Spleen (tissue), 11 donors: ENCODE measurements at regions not wholly inside any gene's neighbourhood (a gene's known extent, or its start where the extent isn't known, plus 50 kb on each side); places are given as distances from the start of the nearest gene placed in this dataset.
"Not testable (repeated sequence)": the region's sequence is repeated elsewhere in the genome, so short reads cannot be mapped to it uniquely, and the experiment has no call there.

Experiments used
- DNase-seq: peaks from one replicate; pipeline ENCODE4 v3.0.0-alpha.2; 2020
- H3K27ac ChIP-seq, 8 donors: fragments of 200-600 bp; sonication (generic) in 7 of 8; 1 replicate in 4 of 8; 2 replicates in 4 of 8; pipeline versions ENCODE4 v1.5.0 to v1.8.0; 2016 to 2021; ENCODE audit warnings: inconsistent platforms in 4 of 8, mild to moderate bottlenecking in 4 of 8, moderate library complexity in 1 of 8
- H3K27me3 ChIP-seq, 7 donors: fragments of 200-600 bp; sonication (generic) in 6 of 7; replicated peaks in 1 of 7; 1 replicate in 4 of 7; 2 replicates in 3 of 7; pipeline versions ENCODE4 v1.5.0 to v1.8.0; 2016 to 2021; ENCODE audit warnings: inconsistent platforms in 3 of 7, mild to moderate bottlenecking in 1 of 7
- H3K36me3 ChIP-seq, 6 donors: fragments of 200-600 bp; sonication (generic) in 5 of 6; 1 replicate in 4 of 6; 2 replicates in 2 of 6; pipeline versions ENCODE4 v1.5.0 to v1.8.0; 2016 to 2021; ENCODE audit warnings: inconsistent platforms in 2 of 6
- H3K4me1 ChIP-seq, 6 donors: fragments of 200-600 bp; sonication (generic) in 5 of 6; 1 replicate in 3 of 6; 2 replicates in 3 of 6; pipeline versions ENCODE4 v1.5.0 to v1.8.0; 2016 to 2021; ENCODE audit warnings: inconsistent platforms in 3 of 6
- H3K4me3 ChIP-seq, 8 donors: fragments of 200-600 bp; sonication (generic) in 7 of 8; 1 replicate in 4 of 8; 2 replicates in 4 of 8; pipeline versions ENCODE4 v1.5.0 to v1.8.0; 2016 to 2021; ENCODE audit warnings: inconsistent platforms in 4 of 8, mild to moderate bottlenecking in 4 of 8, moderate library complexity in 2 of 8
- H3K9me3 ChIP-seq, 8 donors: fragments of 200-600 bp; sonication (generic) in 7 of 8; 1 replicate in 4 of 8; 2 replicates in 4 of 8; pipeline versions ENCODE4 v1.5.0 to v1.8.0; 2016 to 2021; ENCODE audit warnings: inconsistent platforms in 4 of 8
- CTCF ChIP-seq, 11 experiments: fragments of 200-600 bp in 7 of 11; fragments of 450-650 bp in 4 of 11; sonication (generic) in 4 of 11; IDR thresholded peaks in 8 of 11; conservative IDR thresholded peaks in 3 of 11; 1 replicate in 7 of 11; 2 replicates in 4 of 11; pipeline versions ENCODE4 v1.4.0 to v1.8.0; 2016 to 2021; ENCODE audit warnings: antibody characterized with exemption in 11 of 11, inconsistent platforms in 4 of 11, mild to moderate bottlenecking in 1 of 11
- POLR2A ChIP-seq, 3 donors: fragments of 450-650 bp; IDR thresholded peaks; one replicate each; pipeline ENCODE4 v1.5.1; 2017; ENCODE audit warnings: antibody characterized with exemption in 3 of 3, mild to moderate bottlenecking in 1 of 3
- POLR2AphosphoS5 ChIP-seq, 3 donors: sonication (generic); formaldehyde crosslinking; IDR thresholded peaks; one replicate each; pipeline ENCODE4 v1.5.1; 2017; ENCODE audit warnings: antibody characterized with exemption in 3 of 3
- WGBS, 5 donors: extraction: QIAGEN DNeasy Blood & Tissue Kit in 3 of 5; methylation state at CpG; one replicate each; pipeline versions ENCODE4 v1.1.5 to v1.1.7; 2013 to 2018; 5-methylcytosine and 5-hydroxymethylcytosine counted together
- intact Hi-C: fragments of 100-400 bp; cut with DNase I; formaldehyde crosslinking; loops from one replicate; pipeline ENCODE4 v1.15.0; 2023; ENCODE audit warnings: low total_unique reads
- donor health status: healthy with polysubstance abuse.
- donor health status: DM: no; HTN: no; CAD: no; lungs with moderate emphysema.
- donor health status: DM: no; HTN: no; CAD: no.
- donor health status: Bipolar disorder and iron deficiency.
- donor health status: healthy.
- donor health status: DM: no; HTN: no; CAD: no.
- donor health status: DM: yes; HTN: yes; CAD: no.

GRCh38 chr6:112415366-112415765 is 68.2 kb downstream of the RFPL4B start:
- TF ChIP-seq POLR2AphosphoS5 (IDR thresholded peaks at IDR 0.05) = no peak
- TF ChIP-seq CTCF (IDR thresholded peaks at IDR 0.05 in 8 of 11, conservative IDR thresholded peaks at IDR 0.05 in 3 of 11) = no peak
- TF ChIP-seq POLR2A (IDR thresholded peaks at IDR 0.05) = no peak
- H3K27me3 ChIP-seq = peaks cover 0 to 5% (median 0%) of the 10 kb centered on the region in 7 donors
- H3K4me1 ChIP-seq = no peaks in the 10 kb centered on the region
- 67 to 85% (median 78%) methylated on average over 2 of the region's 2 CpGs for WGBS, 5 donors
- intact Hi-C loops = no loop called here
- DNase-seq = no peak
- H3K9me3 ChIP-seq = peaks cover 0 to 24% (median 0%) of the 10 kb centered on the region in 8 donors
- H3K27ac ChIP-seq = no peak overlapping the region
- no peaks in the 10 kb centered on the region for H3K36me3 ChIP-seq
- H3K4me3 ChIP-seq = no peak overlapping the region

- intact Hi-C loops = no loop called here
- DNase-seq = no peak
- peaks cover 0 to 16% (median 0%) of the 10 kb centered on the region in 7 donors for H3K27me3 ChIP-seq
- 73 to 89% (median 82%) methylated on average over 4 of the region's 4 CpGs for WGBS, 5 donors
- H3K36me3 ChIP-seq = no peaks in the 10 kb centered on the region
- H3K4me3 ChIP-seq = no peak overlapping the region
- TF ChIP-seq CTCF (IDR thresholded peaks at IDR 0.05 in 8 of 11, conservative IDR thresholded peaks at IDR 0.05 in 3 of 11) = no peak
- TF ChIP-seq POLR2AphosphoS5 (IDR thresholded peaks at IDR 0.05) = no peak
- no peak for TF ChIP-seq POLR2A (IDR thresholded peaks at IDR 0.05)
- H3K4me1 ChIP-seq = no peaks in the 10 kb centered on the region
- no peak overlapping the region for H3K27ac ChIP-seq
- H3K9me3 ChIP-seq = peaks cover 0 to 24% (median 0%) of the 10 kb centered on the region in 8 donors
These were observed 69.7 kb downstream of the RFPL4B start for GRCh38 chr6:112416866-112417265.

- H3K9me3 ChIP-seq = peaks cover 0 to 24% (median 0%) of the 10 kb centered on the region in 8 donors
- WGBS, 5 donors = 88 to 93% (median 91%) methylated on average over 4 of the region's 4 CpGs
- H3K4me3 ChIP-seq, H3K27ac ChIP-seq, H3K36me3 ChIP-seq, intact Hi-C loops, DNase-seq, H3K4me1 ChIP-seq, H3K27me3 ChIP-seq: not testable (repeated sequence)
These were observed 79.9 kb downstream of the RFPL4B start for GRCh38 chr6:112427011-112427410.

GRCh38 chr6:112427499-112427898 is 80.4 kb downstream of the RFPL4B start:
- DNase-seq = no peak
- Histone ChIP-seq H3K4me3 (no peak overlapping the region), H3K27ac (no peak overlapping the region), H3K4me1 (no peaks in the 10 kb centered on the region), H3K27me3 (no peaks in the 10 kb centered on the region), H3K36me3 (no peaks in the 10 kb centered on the region), H3K9me3 (peaks cover 0 to 24% (median 0%) of the 10 kb centered on the region in 8 donors)
- TF ChIP-seq POLR2A (IDR thresholded peaks at IDR 0.05) (no peak), POLR2AphosphoS5 (IDR thresholded peaks at IDR 0.05) (no peak), CTCF (IDR thresholded peaks at IDR 0.05 in 8 of 11, conservative IDR thresholded peaks at IDR 0.05 in 3 of 11) (no peak)
- intact Hi-C loops = no loop called here

GRCh38 chr6:112428477-112428876 is 81.3 kb downstream of the RFPL4B start:
- intact Hi-C loops = no loop called here

More at GRCh38 chr6:112428477-112428876, 81.3 kb downstream of the RFPL4B start:
- H3K9me3 ChIP-seq = peaks cover 0 to 24% (median 0%) of the 10 kb centered on the region in 8 donors
- TF ChIP-seq CTCF (IDR thresholded peaks at IDR 0.05 in 8 of 11, conservative IDR thresholded peaks at IDR 0.05 in 3 of 11) (no peak), POLR2AphosphoS5 (IDR thresholded peaks at IDR 0.05) (no peak), POLR2A (IDR thresholded peaks at IDR 0.05) (no peak)
- no peaks in the 10 kb centered on the region for H3K27me3 ChIP-seq
- H3K4me3 ChIP-seq = no peak overlapping the region
- no peaks in the 10 kb centered on the region for H3K36me3 ChIP-seq
- no peak for DNase-seq
- no peak overlapping the region for H3K27ac ChIP-seq
- no peaks in the 10 kb centered on the region for H3K4me1 ChIP-seq
- 70 to 85% (median 75%) methylated on average over 2 of the region's 2 CpGs for WGBS, 5 donors
